ENCODE measurements at regions not wholly inside any gene's neighbourhood (a gene's known extent, or its start where the extent isn't known, plus 50 kb on each side); places are given as distances from the start of the nearest gene placed in this dataset.

- TF ChIP-seq CTCF (IDR thresholded peaks at IDR 0.05) = peak; percentile 40
- TF ChIP-seq EZH2 (IDR thresholded peaks at IDR 0.05) = no peak
- no peak for TF ChIP-seq EZH2phosphoT487 (IDR thresholded peaks at IDR 0.05)
Measured at GRCh38 chr1:84757301-84757700, 67.0 kb upstream of the SSX2IP start.
